Endometrium (tissue), 2 donors: ENCODE measurements at regions not wholly inside any gene's neighbourhood (a gene's known extent, or its start where the extent isn't known, plus 50 kb on each side); places are given as distances from the start of the nearest gene placed in this dataset.

ENCODE experiments used
- FAIRE-seq: peaks from 2 replicates; lab custom pipeline; 2012; peaks lifted over from hg19 to GRCh38; lab: Jason Lieb, UNC
- donor health status: control.
- donor health status: control.

- FAIRE-seq = no peak
These were observed 242.3 kb upstream of the GPRIN3 start for GRCh38 chr4:89549907-89550306.

GRCh38 chr4:89545315-89545714 is 237.7 kb upstream of the GPRIN3 start:
- FAIRE-seq = no peak

GRCh38 chr4:89541998-89542397 is 234.4 kb upstream of the GPRIN3 start:
- no peak for FAIRE-seq

- FAIRE-seq = no peak
These were observed 232.5 kb upstream of the GPRIN3 start for GRCh38 chr4:89539797-89540711.

GRCh38 chr4:89539374-89539773 is 231.8 kb upstream of the GPRIN3 start:
- no peak for FAIRE-seq

- FAIRE-seq = peak; percentile 39
These were observed 231.3 kb upstream of the GPRIN3 start for GRCh38 chr4:89538886-89539285.

GRCh38 chr4:89538171-89538570 is 230.6 kb upstream of the GPRIN3 start:
- FAIRE-seq = no peak

GRCh38 chr4:89537281-89537680 is 229.7 kb upstream of the GPRIN3 start:
- FAIRE-seq = no peak

- FAIRE-seq = no peak
These were observed 227.7 kb upstream of the GPRIN3 start for GRCh38 chr4:89535251-89535650.

- FAIRE-seq = no peak
These were observed 226.8 kb upstream of the GPRIN3 start for GRCh38 chr4:89534356-89534755.

GRCh38 chr4:89531932-89532640 is 224.5 kb upstream of the GPRIN3 start:
- no peak for FAIRE-seq

- FAIRE-seq = no peak
These were observed 221.0 kb upstream of the GPRIN3 start for GRCh38 chr4:89528526-89529133.

- no peak for FAIRE-seq
These were observed 214.2 kb upstream of the GPRIN3 start for GRCh38 chr4:89521826-89522225.

GRCh38 chr4:89519771-89520320 is 212.2 kb upstream of the GPRIN3 start:
- FAIRE-seq = no peak

GRCh38 chr4:89518259-89518658 is 210.7 kb upstream of the GPRIN3 start:
- FAIRE-seq = no peak

- no peak for FAIRE-seq
These were observed 207.2 kb upstream of the GPRIN3 start for GRCh38 chr4:89514811-89515210.

- FAIRE-seq = no peak
These were observed 204.2 kb upstream of the GPRIN3 start for GRCh38 chr4:89511776-89512175.

- FAIRE-seq = no peak
These were observed 202.2 kb upstream of the GPRIN3 start for GRCh38 chr4:89509708-89510281.

GRCh38 chr4:89506866-89507491 is 199.4 kb upstream of the GPRIN3 start:
- FAIRE-seq = no peak

- FAIRE-seq = no peak
These were observed 195.0 kb upstream of the GPRIN3 start for GRCh38 chr4:89502581-89502980.

- no peak for FAIRE-seq
These were observed 190.1 kb upstream of the GPRIN3 start for GRCh38 chr4:89497517-89498308.
